SK-N-SH (cell line): ENCODE measurements at regions not wholly inside any gene's neighbourhood (a gene's known extent, or its start where the extent isn't known, plus 50 kb on each side); places are given as distances from the start of the nearest gene placed in this dataset.

Source experiments
- CTCF ChIA-PET: fragments of 300-600, 350-600 bp; formaldehyde crosslinking; extraction: SDS; loops from one replicate; lab custom pipeline; 2021; lab: Yijun Ruan, JAX
- POLR2A ChIA-PET: fragments of 350-600 bp; sonication (Branson Sonifier 250); formaldehyde crosslinking; extraction: SDS; loops from one replicate; lab custom pipeline; 2020; ENCODE audit warnings: antibody characterized with exemption, inconsistent platforms; lab: Yijun Ruan, JAX
- DNase-seq: peaks from one replicate; pipeline ENCODE4 v3.0.0; 2012
- H2AFZ ChIP-seq: fragments of 200-600 bp; sonication (generic); 2 replicates; pipeline ENCODE4 v1.8.1; 2016; ENCODE audit warnings: antibody characterized with exemption, mild to moderate bottlenecking, low read depth
- H3F3A ChIP-seq: fragments of 200-600 bp; sonication (generic); replicated peaks from 2 replicates; pipeline ENCODE3; 2016; ENCODE audit warnings: antibody characterized with exemption, mild to moderate bottlenecking; ENCODE audit not compliant: insufficient read depth
- H3K27ac ChIP-seq, 2 experiments: fragments of 200-500 bp in 1 of 2; fragments of 200-600 bp in 1 of 2; sonication (Bioruptor generic) in 1 of 2; sonication (generic), shearing (Covaris generic) in 1 of 2; 2 replicates each; pipeline versions ENCODE4 v1.5.1 to v1.6.1; 2014 to 2016; ENCODE audit warnings: low read depth in 2 of 2, inconsistent platforms in 1 of 2, low read length in 1 of 2, mild to moderate bottlenecking in 1 of 2, mixed read lengths in 1 of 2
- H3K27me3 ChIP-seq: fragments of 200-600 bp; sonication (generic), shearing (Covaris generic); 2 replicates; pipeline ENCODE4 v1.6.1; 2016; ENCODE audit warnings: mixed run types; ENCODE audit not compliant: insufficient read depth
- H3K36me3 ChIP-seq, 2 experiments: fragments of 200-500 bp in 1 of 2; fragments of 200-600 bp in 1 of 2; sonication (Bioruptor generic) in 1 of 2; sonication (generic) in 1 of 2; replicated peaks in 1 of 2; 2 replicates each; pipeline versions ENCODE3 to v1.5.1; 2014 to 2016; ENCODE audit warnings: low read length in 1 of 2, mild to moderate bottlenecking in 1 of 2; ENCODE audit not compliant: insufficient read depth in 2 of 2, control insufficient read depth in 1 of 2
- H3K4me1 ChIP-seq, 2 experiments: fragments of 200-500 bp in 1 of 2; fragments of 200-600 bp in 1 of 2; sonication (Bioruptor generic) in 1 of 2; sonication (generic), shearing (Covaris generic) in 1 of 2; 2 replicates each; pipeline versions ENCODE4 v1.5.1 to v1.6.1; 2014 to 2016; ENCODE audit warnings: low read depth in 1 of 2, low read length in 1 of 2, mixed run types in 1 of 2; ENCODE audit not compliant: insufficient read depth in 2 of 2, control insufficient read depth in 1 of 2
- H3K4me2 ChIP-seq: fragments of 200-600 bp; sonication (generic), shearing (Covaris generic); 2 replicates; pipeline ENCODE4 v1.6.1; 2017; ENCODE audit warnings: mixed run types
- H3K4me3 ChIP-seq, 2 experiments: fragments of 200-500 bp in 1 of 2; fragments of 200-600 bp in 1 of 2; sonication (Bioruptor generic) in 1 of 2; sonication (generic), shearing (Covaris generic) in 1 of 2; 2 replicates each; pipeline versions ENCODE4 v1.5.1 to v1.8.1; 2014 to 2016; ENCODE audit warnings: low read depth in 2 of 2, inconsistent platforms in 1 of 2, low read length in 1 of 2, mild to moderate bottlenecking in 1 of 2, mixed read lengths in 1 of 2, moderate library complexity in 1 of 2
- H3K79me2 ChIP-seq: fragments of 200-600 bp; sonication (generic); 2 replicates; pipeline ENCODE4 v1.8.1; 2017; ENCODE audit warnings: mild to moderate bottlenecking; ENCODE audit not compliant: insufficient read depth
- H3K9ac ChIP-seq: fragments of 200-600 bp; sonication (generic); 2 replicates; pipeline ENCODE4 v1.6.1; 2017; ENCODE audit warnings: mixed run types
- H3K9me2 ChIP-seq: fragments of 200-600 bp; sonication (generic); 2 replicates; pipeline ENCODE4 v1.6.1; 2017; ENCODE audit warnings: mixed run types
- H3K9me3 ChIP-seq: fragments of 200-600 bp; sonication (generic); 2 replicates; pipeline ENCODE4 v1.6.1; 2017; ENCODE audit warnings: mixed run types, mild to moderate bottlenecking, moderate library complexity
- H4K20me1 ChIP-seq: fragments of 200-600 bp; sonication (generic); 2 replicates; pipeline ENCODE4 v1.6.1; 2017; ENCODE audit warnings: mild to moderate bottlenecking, mixed run types; ENCODE audit not compliant: insufficient read depth
- ELF1 ChIP-seq: IDR thresholded peaks from 2 replicates; pipeline ENCODE4 v1.4.0; 2012
- FOXM1 ChIP-seq: IDR thresholded peaks from 2 replicates; pipeline ENCODE4 v1.4.0; 2012; ENCODE audit warnings: low read depth, mild to moderate bottlenecking
- GABPA ChIP-seq: IDR thresholded peaks from 2 replicates; pipeline ENCODE4 v1.4.0; 2012; ENCODE audit warnings: low read depth, mild to moderate bottlenecking
- MEF2A ChIP-seq: IDR thresholded peaks from 2 replicates; pipeline ENCODE4 v1.4.0; 2012; ENCODE audit warnings: low read depth, borderline replicate concordance
- MXI1 ChIP-seq: IDR thresholded peaks from 2 replicates; pipeline ENCODE4 v1.6.1; 2012; ENCODE audit warnings: mild to moderate bottlenecking, low read depth, low read length, improper control_type of control experiment
- POLR2AphosphoS5 ChIP-seq: IDR thresholded peaks from 2 replicates; pipeline ENCODE4 v1.6.1; 2012; ENCODE audit warnings: low read depth, low read length
- RAD21 ChIP-seq: IDR thresholded peaks from 2 replicates; pipeline ENCODE4 v1.6.1; 2012; ENCODE audit warnings: mild to moderate bottlenecking, low read length
- RFX5 ChIP-seq: IDR thresholded peaks from 2 replicates; pipeline ENCODE4 v1.6.1; 2012; ENCODE audit warnings: mild to moderate bottlenecking, improper control_type of control experiment, low read length
- SIN3A ChIP-seq: IDR thresholded peaks from 2 replicates; pipeline ENCODE4 v1.6.1; 2012; ENCODE audit warnings: low read depth, mild to moderate bottlenecking, low read length, moderate library complexity, borderline replicate concordance
- SMC3 ChIP-seq: IDR thresholded peaks from 2 replicates; pipeline ENCODE4 v1.6.1; 2012; ENCODE audit warnings: low read depth, low read length, improper control_type of control experiment
- TEAD4 ChIP-seq: IDR thresholded peaks from 2 replicates; pipeline ENCODE4 v1.4.0; 2012; ENCODE audit warnings: mild to moderate bottlenecking, borderline replicate concordance; ENCODE audit not compliant: insufficient read depth
- WGBS: methylation state at CpG from one replicate; pipeline ENCODE4 v1.1.6; 2017; ENCODE audit warnings: low lambda C conversion rate; 5-methylcytosine and 5-hydroxymethylcytosine counted together
- TF ChIP-seq, protein P1 (sequence below): IDR thresholded peaks from 2 replicates; pipeline ENCODE4 v1.4.0; 2012; ENCODE audit warnings: low read depth
- TF ChIP-seq, protein P2 (sequence below): fragments of 150-350 bp; IDR thresholded peaks from 2 replicates; pipeline ENCODE4 v1.6.1; 2016; ENCODE audit warnings: mild to moderate bottlenecking, low read depth, low read length
- TF ChIP-seq, protein P3 (sequence below): IDR thresholded peaks from 2 replicates; pipeline ENCODE4 v1.4.0; 2012; ENCODE audit warnings: low read depth, borderline replicate concordance
- TF ChIP-seq, protein P4 (sequence below): fragments of 200-600 bp; sonication (generic); IDR thresholded peaks from 2 replicates; pipeline ENCODE4 v1.6.1; 2017; ENCODE audit warnings: antibody characterized with exemption, mild to moderate bottlenecking, moderate library complexity

DNA sequence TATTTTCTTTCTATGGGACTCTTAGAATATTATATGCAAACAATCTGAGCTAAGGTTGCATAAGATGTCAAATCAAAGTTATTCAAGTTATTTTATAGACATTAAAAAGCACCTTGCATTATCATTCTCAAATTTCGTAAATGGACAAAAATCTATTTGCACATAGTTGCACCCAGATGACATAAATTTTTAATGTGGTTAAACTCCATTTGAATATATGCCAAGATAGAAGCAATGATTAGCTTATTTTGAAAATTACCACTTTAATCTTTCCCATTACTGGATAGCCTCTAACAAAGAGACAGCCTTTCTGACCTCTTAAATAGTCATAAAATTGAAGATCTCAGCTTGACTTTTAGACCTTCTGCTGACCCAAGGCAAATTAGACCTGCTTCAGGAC is 386.8 kb downstream of the RAPGEF2 start:
- WGBS = 43% methylated on average over 1 of the region's 1 CpG

DNA sequence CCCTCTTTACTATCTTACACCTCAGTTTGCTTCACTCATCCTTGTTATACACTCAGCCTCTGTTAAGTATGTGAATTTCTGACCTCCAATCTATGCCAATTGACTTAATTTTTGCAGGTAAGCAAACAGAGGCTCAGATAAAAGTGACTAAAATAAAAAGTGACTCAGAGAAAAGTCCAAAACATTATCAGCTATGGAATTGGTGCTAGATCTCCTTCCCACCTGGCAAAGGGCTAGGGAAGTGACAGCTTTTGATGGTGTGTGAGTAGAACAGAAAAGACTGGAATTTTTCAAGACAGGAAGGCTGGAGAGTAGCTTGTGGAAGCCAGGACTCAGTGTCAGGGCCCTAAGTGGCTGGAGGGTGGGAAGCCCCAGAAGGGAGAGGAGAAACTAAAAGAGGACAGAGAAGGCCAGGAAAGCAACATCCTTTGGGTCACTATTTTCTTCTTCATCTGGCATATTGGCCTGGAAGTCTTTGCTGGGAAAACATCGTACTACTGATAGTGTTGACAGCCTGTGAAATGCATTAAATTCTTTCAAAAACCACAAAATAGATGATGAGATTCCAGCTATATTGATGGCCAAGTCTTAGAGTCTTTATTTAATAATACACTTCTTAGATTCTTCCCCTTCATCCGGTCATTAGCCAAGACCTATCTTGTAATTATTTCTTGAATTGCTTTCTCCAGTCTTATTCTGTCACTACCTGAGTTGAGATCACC is 392.8 kb downstream of the RAPGEF2 start:
- WGBS = 33% methylated on average over 2 of the region's 2 CpGs
- CTCF ChIA-PET = no interaction called here

More for the DNA sequence above, 386.8 kb downstream of the RAPGEF2 start:
- CTCF ChIA-PET = interaction anchor here (1.2 kb wide), 1 partner anchor 239 kb away, joined by 3 read pairs; no protein-coding TSS in a partner anchor
- H3F3A ChIP-seq = no peaks in the 10 kb centered on the region
- H4K20me1 ChIP-seq = no peaks in the 10 kb centered on the region
- no peak overlapping the region for H3K4me3 ChIP-seq
- no peak overlapping the region for H2AFZ ChIP-seq
- H3K9me2 ChIP-seq = no peaks in the 10 kb centered on the region
- H3K27me3 ChIP-seq = no peaks in the 10 kb centered on the region
- no peak for TF ChIP-seq SMC3
- TF ChIP-seq MXI1 = no peak
- TF ChIP-seq MEF2A = no peak
- no peak for TF ChIP-seq RFX5
- TF ChIP-seq POLR2AphosphoS5 = no peak
- no peak for TF ChIP-seq GABPA
- TF ChIP-seq, protein P1, sequence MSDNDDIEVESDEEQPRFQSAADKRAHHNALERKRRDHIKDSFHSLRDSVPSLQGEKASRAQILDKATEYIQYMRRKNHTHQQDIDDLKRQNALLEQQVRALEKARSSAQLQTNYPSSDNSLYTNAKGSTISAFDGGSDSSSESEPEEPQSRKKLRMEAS = no peak
- TF ChIP-seq, protein P2, sequence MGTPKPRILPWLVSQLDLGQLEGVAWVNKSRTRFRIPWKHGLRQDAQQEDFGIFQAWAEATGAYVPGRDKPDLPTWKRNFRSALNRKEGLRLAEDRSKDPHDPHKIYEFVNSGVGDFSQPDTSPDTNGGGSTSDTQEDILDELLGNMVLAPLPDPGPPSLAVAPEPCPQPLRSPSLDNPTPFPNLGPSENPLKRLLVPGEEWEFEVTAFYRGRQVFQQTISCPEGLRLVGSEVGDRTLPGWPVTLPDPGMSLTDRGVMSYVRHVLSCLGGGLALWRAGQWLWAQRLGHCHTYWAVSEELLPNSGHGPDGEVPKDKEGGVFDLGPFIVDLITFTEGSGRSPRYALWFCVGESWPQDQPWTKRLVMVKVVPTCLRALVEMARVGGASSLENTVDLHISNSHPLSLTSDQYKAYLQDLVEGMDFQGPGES = no peak
- TF ChIP-seq RAD21 = no peak
- no peak for TF ChIP-seq FOXM1
- TF ChIP-seq, protein P3, sequence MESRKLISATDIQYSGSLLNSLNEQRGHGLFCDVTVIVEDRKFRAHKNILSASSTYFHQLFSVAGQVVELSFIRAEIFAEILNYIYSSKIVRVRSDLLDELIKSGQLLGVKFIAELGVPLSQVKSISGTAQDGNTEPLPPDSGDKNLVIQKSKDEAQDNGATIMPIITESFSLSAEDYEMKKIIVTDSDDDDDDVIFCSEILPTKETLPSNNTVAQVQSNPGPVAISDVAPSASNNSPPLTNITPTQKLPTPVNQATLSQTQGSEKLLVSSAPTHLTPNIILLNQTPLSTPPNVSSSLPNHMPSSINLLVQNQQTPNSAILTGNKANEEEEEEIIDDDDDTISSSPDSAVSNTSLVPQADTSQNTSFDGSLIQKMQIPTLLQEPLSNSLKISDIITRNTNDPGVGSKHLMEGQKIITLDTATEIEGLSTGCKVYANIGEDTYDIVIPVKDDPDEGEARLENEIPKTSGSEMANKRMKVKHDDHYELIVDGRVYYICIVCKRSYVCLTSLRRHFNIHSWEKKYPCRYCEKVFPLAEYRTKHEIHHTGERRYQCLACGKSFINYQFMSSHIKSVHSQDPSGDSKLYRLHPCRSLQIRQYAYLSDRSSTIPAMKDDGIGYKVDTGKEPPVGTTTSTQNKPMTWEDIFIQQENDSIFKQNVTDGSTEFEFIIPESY = no peak
- no peak overlapping the region for H3K4me2 ChIP-seq
- no peak overlapping the region for H3K9ac ChIP-seq
- peaks cover 0 to 3% of the 10 kb centered on the region in 2 experiments; a peak in 2 of 4 replicates for H3K4me1 ChIP-seq
- H3K9me3 ChIP-seq = no peaks in the 10 kb centered on the region
- no peaks in the 10 kb centered on the region for H3K79me2 ChIP-seq
- POLR2A ChIA-PET = no interaction called here
- DNase-seq = no peak
- no peaks in the 10 kb centered on the region for H3K36me3 ChIP-seq
- H3K27ac ChIP-seq = no peak overlapping the region

More for the DNA sequence above, 392.8 kb downstream of the RAPGEF2 start:
- Histone ChIP-seq H3K36me3 (no peaks in the 10 kb centered on the region), H3K9me2 (no peaks in the 10 kb centered on the region)
- POLR2A ChIA-PET = interaction anchor here (0.9 kb wide), 1 partner anchor 15 kb away, joined by 3 read pairs; no protein-coding TSS in a partner anchor
- TF ChIP-seq POLR2AphosphoS5 (no peak), GABPA (no peak), SIN3A (no peak), ELF1 (no peak), TEAD4 (no peak)
- TF ChIP-seq, protein P4, sequence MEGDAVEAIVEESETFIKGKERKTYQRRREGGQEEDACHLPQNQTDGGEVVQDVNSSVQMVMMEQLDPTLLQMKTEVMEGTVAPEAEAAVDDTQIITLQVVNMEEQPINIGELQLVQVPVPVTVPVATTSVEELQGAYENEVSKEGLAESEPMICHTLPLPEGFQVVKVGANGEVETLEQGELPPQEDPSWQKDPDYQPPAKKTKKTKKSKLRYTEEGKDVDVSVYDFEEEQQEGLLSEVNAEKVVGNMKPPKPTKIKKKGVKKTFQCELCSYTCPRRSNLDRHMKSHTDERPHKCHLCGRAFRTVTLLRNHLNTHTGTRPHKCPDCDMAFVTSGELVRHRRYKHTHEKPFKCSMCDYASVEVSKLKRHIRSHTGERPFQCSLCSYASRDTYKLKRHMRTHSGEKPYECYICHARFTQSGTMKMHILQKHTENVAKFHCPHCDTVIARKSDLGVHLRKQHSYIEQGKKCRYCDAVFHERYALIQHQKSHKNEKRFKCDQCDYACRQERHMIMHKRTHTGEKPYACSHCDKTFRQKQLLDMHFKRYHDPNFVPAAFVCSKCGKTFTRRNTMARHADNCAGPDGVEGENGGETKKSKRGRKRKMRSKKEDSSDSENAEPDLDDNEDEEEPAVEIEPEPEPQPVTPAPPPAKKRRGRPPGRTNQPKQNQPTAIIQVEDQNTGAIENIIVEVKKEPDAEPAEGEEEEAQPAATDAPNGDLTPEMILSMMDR = no peak
- TF ChIP-seq, all 33 proteins: peak for 0
- Histone ChIP-seq H3K27ac (no peak overlapping the region), H3K9ac (no peak overlapping the region), H2AFZ (no peak overlapping the region), H3K9me3 (no peaks in the 10 kb centered on the region), H3K4me3 (no peak overlapping the region), H3K4me1 (peaks cover 0 to 15% of the 10 kb centered on the region in 2 experiments; a peak in 2 of 4 replicates), H3K79me2 (no peaks in the 10 kb centered on the region), H3K4me2 (no peak overlapping the region), H4K20me1 (no peaks in the 10 kb centered on the region), H3F3A (no peaks in the 10 kb centered on the region), H3K27me3 (no peaks in the 10 kb centered on the region)
- no peak for DNase-seq
